HG03342 (cell line): ENCODE measurements at regions not wholly inside any gene's neighbourhood (a gene's known extent, or its start where the extent isn't known, plus 50 kb on each side); places are given as distances from the start of the nearest gene placed in this dataset.

Source experiments
- ATAC-seq: cut with Tn5 transposase; IDR thresholded peaks from one replicate; pipeline ENCODE4 v1.9.1; 2021; ENCODE audit warnings: mild to moderate bottlenecking, moderate library complexity; ENCODE audit not compliant: unreplicated experiment

DNA sequence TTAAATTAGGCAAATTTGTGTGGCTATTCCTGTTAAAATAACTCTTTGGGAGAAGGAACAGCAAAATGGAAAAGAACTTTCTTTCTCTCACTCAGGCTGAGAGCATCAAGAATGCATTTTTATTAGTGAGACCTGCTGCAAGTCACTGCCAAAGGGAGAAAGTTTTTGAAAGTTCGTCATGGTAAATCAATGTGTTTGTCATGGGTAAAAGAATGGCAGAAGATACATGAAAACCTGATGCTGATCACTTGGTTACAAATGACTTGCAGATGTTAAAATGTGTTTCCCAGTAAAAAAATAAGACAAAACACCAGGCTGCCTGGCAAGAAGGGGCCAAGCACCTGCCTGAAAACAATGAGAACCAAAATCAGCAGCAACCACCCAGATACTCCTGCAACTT, 484.7 kb upstream of the NRP1 start:
- no peak for ATAC-seq

DNA sequence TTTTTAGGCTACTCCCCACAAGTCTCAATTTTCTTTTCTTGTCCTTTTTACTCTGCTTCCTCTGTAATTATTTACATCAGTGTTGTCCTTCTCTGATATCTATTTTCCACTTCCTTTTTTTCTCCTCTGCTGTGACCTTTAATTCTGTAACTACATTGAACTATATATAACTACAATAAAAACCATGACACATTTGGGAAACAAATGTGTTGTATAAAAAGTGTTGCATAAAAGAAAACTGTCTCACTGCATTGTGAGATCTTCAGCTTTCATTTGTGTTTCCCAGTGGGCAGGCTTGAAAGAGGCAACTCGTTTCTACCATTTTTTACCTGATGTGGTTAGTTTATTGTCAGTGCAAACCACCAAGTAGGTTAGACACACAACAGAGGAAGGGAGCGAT, 483.9 kb upstream of the NRP1 start:
- ATAC-seq: no peak

DNA sequence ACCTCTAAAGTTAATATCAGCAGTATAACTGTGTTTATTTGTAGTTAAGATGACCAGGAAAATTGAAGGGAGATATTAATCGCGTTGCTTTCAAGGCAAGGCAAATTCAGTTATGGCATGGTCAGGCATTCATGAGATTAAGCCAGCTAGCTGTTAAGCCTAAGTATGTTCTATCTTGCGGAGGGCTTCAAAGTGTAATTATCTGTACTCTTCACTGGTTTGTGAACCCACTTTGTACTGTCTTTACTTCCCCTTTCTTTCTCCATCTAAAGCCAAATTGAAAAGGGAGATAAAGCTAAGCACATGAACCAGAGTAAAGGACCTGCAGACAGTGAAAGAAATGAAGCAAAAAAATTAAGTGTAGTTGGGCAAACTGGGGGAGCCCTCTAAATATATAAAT, 483.1 kb upstream of the NRP1 start:
- ATAC-seq: no peak

DNA sequence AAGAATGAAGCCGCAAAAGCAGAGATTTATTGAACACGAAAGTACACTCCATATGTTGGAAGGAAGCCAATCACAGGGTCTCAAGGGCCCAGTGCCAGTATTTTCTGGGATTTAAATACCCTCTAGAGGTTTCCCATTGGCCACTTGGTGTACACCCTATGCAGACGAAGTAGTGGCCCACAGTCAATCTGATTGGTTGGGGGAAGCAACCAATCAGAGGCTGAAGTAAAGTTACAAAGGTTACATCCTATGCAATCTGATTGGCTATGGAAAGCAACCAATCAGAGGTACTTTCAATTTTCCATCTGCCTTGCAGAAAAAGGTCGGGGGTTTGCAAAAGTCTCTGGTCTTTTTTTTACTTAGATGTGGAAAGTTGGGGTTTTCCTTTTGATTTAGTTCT, 481.3 kb upstream of the NRP1 start:
- no peak for ATAC-seq

DNA sequence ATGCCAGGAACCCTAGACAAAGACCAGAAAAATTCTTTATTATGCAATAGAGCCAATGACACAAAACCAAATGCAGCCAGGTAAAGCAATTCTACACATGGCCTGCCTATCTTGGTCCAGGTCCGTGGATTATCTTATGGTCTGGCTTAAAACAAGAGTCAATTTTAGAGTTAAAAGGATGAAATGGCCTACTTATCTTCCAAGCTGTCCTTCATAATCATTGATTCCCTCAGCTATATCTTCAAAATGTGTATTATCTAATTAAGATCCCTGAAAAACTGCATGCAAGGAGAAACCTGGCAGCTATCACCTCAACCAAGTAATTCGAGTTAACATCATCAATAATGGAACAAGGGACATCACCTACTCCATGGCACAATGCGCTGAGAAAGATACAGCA, 479.4 kb upstream of the NRP1 start:
- ATAC-seq: no peak

DNA sequence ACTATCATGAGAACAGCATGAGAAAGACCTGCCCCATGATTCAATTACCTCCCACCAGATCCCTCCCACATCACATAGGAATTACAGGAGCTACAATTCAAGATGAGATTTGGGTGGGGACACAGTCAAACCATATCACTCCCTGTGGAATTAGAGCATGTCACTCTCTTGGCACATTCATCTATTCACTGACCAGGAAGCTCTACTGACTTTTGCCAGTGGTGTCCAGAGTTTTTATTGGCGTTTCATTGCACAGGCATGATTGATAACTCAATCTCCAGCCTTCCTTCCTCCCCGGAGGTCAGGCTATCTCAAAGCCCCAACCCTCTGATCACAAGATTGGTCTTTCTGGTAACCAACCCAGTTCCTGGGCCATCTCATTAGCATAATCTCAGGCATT, 478.9 kb upstream of the NRP1 start:
- no peak for ATAC-seq

DNA sequence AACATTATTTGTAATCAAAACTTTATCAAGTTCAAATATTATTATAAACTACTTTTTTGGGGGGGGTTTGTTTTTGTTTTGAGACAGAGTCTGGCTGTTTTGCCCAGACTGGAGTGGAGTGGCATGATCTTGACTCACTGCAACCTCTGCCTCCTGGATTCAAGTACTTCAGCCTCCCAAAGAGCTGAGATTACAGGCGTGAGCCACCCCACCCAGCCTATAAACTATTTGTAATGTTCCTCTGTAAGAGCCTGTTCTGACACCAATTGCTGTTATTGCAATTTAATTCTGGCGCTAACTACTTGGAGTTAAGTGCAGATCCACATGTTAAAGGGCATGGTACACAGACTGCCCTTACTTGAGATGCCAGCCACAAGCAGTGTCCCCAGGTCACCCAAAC, 478.1 kb upstream of the NRP1 start:
- no peak for ATAC-seq

DNA sequence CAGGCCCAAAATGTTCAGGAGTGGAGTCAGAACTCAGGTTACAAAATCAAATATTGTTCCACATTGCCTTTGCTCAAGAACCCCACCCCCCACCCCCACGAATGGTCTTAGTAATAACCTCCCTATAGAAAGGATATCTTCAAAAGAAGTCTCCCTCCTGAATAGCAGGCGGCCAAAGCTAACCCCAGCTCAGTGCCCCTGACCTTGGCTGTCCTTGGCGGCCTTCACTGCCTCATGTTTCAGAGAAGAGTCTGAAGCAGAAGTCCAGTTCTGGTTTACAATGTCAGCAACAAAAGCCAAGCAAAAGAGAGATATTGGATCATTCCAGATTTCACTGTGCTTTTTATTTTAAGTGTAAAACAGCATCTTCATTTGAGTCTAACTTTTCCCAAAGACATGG, 476.5 kb upstream of the NRP1 start:
- no peak for ATAC-seq

DNA sequence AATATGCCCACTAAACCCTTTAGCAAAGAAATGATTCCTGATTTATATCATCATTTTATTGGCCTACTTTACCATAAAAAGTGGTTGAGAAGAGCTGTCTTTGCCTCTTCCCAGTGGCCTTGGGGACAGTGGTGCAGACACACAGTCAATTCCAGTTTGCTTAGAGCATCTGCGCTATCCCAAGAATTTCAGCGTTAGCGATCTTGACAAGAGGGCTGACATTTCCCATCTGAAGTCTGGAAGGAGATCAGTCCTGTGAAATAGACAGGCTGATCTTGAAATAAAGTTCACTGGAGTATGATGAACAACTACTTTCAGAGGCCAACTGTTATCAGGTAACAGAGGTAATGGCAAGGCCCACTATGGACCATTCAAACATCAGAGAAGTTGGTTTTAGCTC, 475.3 kb upstream of the NRP1 start:
- ATAC-seq: no peak

DNA sequence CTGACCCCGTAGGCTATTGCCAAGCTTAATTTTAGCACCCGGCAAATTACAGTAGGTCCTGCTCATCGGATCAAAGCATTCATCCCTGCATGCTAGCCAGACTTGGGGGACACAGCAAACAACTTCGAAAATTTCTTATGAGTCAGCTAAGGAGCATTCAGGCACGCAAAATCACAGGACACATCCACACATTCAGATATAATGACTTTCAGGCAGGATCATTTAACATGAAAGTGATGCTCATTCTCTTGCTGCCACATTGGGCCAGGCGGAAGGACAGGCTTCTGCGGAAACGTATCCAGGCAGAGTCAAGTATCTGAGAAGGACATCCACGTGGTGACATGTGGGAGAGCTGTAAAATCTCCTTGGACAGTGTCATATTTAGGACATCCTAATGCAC, 474.0 kb upstream of the NRP1 start:
- no peak for ATAC-seq

DNA sequence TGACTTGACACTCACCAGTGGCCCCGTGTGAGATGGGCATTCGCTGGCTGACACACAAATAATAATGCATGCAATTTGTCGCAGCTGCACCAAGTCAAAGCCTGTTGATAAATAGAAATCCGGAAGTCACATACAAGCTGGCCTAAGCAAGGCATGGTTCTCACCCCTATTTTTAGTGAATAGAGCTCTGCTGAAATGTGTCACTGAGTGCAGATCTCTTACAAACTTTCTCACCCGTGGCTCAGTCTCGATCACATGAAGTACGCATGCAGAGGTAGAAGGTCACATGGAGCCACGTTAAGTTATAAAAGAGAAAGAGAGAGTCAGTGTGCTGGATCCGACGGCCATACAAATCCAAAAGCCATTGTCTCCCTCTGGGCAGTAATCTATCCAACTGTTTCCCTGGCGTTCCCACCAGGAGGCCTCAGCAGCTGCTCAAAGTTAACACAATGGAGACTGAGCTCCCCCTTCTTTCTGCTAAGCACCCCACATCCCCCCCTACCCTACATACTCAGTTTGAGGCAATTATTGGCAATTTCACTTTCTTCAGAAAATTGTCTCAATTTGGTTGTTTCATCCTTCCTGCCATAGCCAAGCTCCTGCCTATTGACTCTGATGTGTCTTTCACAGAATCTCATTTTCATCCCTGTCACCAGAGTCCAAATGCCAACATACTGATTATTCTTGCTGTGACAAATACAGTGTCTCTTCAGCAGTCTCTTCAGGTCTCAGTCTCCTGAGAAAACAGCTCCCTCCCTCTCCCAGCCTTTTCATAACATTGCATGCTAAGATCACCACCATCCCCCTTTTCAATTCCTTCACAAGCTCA, 473.3 kb upstream of the NRP1 start:
- no peak for ATAC-seq

DNA sequence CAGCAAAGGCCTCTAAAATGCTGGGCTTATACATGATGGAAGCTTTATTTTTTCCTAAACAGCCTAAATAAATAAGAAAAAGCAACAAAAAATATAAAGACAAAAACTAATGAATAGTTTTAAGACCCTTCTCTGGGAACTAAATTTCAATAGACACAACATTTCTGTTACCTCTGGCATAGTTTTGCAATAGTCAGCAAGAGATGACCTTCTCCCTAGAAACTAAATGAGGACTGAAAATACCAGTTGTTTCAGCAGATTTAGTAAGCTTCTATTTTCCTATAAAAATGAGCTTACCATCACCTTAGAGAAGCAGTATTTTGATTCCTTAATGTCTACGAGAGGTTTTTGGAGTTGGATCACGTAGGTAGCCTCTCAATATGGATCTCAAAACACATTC, 471.4 kb upstream of the NRP1 start:
- ATAC-seq: no peak

DNA sequence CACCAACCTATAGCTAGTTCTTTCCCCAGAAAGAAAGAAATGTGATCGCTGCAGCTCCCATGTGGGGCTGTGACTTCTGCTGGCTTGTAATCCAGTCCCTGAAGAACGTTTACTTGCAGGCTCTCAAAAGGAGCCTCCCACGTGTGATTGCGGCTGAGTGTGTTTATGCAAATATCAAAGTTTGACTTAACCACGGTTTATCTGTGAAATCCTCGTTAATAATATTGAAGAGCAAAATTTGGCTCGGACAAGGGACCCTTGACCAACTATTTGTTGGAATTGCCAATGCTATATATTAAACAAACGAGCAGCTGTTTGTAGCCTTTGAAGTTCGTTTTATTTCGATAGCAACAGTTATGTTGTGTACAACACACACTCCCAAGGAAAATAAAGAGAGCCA, 470.1 kb upstream of the NRP1 start:
- no peak for ATAC-seq

DNA sequence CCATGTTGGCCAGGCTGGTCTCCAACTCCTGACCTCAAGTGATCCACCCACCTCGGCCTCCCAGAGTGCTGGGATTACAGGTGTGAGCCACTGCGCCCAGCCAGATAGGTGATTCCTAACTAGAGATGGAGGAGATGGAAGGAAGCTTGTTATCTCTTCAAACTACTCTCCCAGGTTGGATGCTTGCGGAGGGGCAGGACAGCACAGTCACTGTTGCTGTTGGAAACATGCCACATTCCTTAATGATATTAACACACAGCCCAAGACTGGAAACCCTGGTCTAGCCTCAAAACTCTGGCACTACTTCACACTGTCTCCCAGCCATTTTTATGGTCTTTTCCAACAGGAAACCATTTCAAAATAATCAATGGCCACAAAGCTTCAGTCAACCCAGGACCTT, 468.8 kb upstream of the NRP1 start:
- ATAC-seq: no peak

DNA sequence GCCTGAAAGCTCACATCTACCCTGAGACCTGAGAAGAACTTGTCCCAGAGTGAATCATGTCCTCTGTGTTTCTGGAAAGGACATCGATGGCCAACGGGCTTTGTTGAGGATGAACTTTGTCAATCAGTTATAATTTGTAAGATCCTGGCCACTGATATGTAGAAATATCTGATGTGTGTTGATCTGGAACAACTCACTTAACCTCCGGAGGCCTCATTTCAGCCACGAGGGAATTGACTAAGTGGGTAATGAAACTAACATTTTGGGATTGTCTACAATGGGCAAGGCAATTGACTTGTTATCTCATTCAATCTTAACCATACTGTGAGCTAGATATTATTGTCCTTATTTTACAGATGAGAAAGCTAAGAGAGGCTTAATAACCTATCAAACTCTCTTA, 468.1 kb upstream of the NRP1 start:
- ATAC-seq: no peak

DNA sequence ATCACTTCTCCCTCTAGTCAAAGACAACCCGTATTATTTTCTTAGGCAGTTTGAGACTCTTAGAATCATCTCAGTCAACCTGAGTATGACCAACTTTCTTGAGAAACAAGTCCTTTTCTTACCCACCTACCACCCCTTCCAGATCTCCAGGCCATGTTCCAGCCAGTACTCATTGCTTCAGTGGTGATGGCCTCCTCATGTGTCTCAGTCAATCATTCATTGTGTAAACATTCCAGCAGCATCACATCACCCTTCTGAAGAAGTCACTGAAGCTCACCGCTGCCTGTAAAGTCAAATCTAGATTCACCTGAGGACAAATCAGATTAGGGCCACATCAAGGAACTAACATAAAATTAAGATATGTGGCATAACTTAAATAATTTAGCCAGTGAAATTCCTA, 467.2 kb upstream of the NRP1 start:
- ATAC-seq: no peak

DNA sequence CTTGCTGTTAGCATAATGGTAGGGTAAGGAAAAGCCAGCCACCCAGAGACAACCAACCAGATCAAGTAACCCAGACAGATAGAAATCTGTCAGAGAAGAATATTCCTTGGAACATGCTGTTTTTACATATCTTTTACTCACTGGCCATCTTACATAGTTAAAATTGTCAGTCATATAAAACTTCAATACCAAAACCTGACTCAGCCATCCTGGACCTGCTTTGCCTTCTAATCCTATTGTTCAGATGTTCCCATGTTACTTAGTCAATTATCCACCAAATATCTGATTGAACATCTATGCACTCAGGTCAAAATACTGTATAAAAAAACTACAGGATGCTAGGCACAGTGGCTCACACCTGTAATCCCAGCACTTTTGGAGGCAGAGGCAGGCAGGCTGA, 466.5 kb upstream of the NRP1 start:
- ATAC-seq: no peak

DNA sequence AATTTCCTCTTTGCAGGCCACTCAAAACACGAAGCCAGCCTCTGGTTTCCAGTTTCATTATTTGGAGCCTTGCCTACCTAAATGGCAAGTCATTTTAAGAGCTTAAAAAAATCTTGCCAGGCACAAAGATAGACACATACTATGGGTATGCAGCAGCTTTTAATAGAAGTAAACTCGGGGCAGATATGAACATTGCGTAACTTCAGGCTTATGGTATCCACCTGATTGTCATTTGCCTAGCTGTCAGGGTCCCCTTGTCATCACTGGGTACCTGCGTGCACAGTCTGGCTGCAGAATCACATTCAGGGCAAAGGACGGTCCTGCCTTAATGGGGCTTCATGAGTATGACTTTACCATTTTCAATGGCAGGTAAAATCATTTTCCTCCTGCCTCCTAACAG, 466.1 kb upstream of the NRP1 start:
- no peak for ATAC-seq

DNA sequence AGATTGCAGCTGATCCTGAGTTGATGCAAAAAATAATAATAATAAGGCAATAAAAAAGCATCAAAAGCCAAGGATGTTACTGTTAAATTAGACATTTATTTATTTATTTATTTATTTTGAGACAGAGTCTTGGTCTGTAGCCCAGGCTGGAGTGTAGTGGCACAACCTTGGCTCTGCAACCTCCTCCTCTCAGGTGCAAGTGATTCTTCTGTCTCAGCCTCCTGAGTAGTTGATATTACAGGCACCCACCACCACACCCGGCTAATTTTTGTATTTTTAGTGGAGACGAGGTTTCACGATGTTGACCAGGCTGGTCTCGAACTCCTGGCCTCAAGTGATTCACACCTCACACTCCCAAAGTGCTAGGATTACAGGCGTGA, 465.5 kb upstream of the NRP1 start:
- ATAC-seq: no peak

DNA sequence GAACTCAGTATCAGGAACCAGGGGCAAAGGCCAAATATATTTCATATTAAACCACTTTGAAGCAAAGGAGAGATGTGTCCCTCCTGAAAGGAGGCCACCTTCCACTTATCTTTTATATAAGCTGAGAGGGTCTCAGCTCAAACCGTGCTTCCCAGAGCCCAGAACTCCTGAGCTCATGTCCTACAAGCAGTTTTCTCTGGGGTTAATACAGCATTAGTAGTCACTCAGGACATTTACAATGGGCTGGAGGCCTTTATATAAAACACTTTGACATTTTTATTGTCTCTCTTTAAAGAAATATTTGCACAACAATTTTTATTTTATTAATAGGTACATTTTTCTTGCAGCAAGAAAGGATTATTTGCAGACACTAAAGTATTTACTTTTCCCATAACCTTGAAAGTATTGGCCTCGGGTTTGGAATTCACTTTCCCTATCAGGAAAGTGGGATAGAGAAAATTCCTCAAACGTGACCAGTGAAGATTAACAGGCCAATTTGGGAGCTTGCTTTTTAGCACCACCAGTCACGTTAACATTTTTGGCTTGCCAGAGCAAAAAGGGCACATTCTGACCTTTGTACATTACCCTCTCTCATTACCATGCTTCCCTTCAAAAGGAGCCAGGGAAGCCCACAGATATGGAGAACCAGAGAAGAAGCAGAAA, 464.9 kb upstream of the NRP1 start:
- ATAC-seq: no peak

DNA sequence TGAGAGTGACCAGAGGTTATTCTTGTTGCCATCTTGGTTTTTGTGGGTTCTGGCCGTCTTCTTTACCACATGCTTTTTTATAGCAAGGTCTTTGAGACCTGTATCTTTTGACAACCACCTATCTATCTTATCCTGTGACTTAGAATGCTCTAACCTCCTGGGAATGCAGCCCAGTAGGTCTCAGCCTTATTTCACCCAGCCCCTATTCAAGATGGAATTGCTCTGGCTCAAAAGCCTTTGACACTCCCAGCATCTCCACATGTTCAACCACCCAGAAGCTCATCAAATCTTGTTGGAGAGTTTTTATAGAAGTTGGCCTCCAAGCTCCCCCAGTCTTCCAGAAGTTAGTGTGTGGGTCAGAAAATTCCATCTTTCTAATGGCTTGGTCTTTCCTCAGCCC, 464.3 kb upstream of the NRP1 start:
- no peak for ATAC-seq

DNA sequence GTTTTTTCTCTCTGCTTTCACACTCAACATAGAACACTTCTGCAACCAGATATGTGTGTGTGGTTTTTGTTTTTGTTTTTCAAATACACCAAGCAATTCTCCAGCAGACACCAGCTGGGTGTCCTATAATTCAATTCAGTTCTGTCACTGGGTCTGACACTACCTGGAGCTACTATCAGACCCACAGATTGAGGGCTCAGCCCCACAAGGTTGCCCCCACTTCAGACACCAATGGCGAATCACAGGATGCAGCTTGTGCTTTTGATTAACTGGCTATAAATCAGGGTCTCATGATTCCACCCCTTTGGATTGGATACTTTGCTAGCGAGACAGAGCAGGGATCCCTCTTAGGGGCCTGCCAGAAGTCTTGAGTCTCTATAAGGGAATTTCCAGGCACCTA, 462.2 kb upstream of the NRP1 start:
- no peak for ATAC-seq

DNA sequence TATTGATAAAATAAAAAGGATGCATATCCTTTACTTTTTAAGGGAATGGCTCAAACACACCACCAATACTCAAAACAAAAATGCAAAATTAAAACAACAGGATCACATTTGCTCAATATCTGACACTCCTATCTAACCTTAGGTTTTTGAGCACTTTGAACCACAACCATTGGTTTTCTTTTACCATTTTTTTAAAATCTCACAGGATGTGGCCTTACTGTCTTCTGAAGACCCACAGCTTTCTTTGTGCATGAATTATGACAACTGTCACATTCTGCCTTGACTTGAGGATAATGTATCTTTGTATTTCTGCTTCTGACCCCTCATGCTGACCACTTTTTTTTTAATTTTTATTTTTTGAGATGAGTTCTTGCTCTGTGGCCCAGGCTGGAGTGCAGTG, 461.1 kb upstream of the NRP1 start:
- ATAC-seq: no peak
